ENCODE measurements at regions not wholly inside any gene's neighbourhood (a gene's known extent, or its start where the extent isn't known, plus 50 kb on each side); places are given as distances from the start of the nearest gene placed in this dataset.
"Not testable (repeated sequence)": the region's sequence is repeated elsewhere in the genome, so short reads cannot be mapped to it uniquely, and the experiment has no call there.

DNA sequence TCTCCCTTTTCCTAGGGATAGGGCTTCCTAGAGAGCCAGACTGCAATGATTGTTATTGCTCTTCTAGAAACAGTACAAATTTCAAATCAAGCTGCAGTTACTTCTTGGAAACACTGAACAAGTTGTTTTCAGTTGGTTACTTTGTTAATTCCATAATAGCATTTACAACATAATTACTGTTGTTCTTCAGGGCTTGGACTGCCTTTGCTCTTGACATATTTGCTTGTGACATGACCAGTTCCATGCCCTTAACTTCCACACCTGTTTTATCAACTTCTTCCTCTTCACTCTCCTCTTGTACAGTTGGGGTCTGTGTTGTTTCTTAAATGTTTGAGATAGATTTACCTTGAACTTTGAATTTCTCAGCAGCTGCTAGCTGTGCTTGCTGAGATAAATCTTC, 104.4 kb downstream of the SEC23IP start:
- DNase-seq: no peak

DNA sequence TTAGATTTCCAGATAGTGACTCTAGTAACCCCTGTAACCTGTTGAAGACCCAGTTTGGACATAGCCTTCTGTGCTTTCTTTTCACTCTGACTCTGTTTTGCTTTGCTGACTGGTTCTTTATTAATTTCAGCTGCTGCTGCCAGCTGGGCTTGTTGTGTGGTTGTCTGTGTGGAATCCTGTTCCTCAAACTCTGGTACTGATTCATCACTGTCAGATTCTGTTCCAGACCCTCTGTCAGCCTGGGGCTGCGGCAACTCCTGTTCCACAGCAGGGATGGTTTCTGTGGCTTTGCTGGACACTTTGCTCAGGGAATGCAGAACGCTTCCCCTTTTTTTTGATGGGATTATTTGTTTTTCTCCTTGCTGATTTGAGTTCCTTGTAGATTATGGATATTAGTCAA, 104.9 kb downstream of the SEC23IP start:
- no peak for DNase-seq

DNA sequence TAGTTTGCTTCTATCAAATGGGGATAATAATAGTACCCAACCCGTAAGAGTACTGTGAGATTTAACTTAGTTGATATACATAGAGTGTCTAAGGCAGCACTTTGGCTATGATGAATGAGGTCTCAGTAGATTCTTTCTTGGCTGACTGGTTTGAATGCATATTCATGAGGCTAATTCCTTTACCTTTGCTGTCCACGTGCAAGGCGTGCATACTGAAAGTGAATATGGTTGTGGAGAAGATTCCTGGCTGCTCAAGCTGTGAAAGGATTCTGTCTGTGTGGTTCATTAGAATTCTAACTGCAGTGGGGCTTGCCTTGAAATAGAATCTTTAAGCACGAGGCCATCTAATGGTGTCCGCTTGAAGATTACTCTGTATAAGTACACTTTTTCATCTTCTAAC, 110.3 kb downstream of the SEC23IP start:
- no peak for DNase-seq

DNA sequence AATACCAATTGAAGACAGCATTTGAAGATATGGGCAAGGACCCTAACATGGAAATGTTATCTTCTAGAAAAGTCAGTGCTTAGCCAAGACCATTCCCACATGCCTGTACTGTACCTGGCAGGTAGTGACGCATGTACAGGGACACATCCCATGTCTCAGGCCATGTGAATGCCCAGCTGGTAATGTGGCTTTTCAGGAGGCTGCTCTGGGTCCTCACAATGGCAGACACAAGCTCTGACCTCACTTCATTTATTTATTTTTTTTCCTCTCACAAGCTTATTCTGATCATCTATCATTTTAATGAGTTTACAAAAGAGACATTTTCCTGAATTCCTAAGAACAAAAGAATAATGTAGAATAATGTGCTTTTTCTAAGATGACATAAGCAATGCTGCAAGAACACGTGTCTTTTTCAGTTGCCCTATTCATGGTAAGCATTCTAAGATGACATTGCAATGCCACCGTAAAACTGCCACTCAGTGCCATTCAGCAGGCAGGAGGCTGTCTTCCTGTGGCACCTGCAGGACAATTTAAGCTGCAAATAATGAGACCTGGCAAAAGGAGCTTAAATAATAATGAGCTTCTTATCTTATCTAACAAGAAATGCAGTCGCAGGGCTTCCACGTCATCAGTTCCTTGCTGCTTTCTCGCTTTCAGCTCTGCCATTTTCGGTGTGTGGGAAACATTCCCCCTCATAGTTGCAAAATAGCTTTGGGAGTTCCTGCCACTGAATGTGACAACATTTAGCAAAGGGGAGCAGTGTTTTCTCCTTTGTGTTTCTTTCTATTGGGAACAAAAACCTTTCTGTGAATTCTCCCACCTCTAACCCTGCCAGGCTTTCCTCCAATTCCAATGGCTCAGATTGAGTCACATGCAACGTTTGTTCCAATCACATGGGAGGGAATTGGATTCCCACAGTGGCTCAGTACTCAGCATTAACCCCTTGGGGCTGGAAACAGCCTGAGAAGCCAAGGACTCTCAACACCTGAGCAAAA, 113.0 kb downstream of the SEC23IP start:
- DNase-seq: no peak

DNA sequence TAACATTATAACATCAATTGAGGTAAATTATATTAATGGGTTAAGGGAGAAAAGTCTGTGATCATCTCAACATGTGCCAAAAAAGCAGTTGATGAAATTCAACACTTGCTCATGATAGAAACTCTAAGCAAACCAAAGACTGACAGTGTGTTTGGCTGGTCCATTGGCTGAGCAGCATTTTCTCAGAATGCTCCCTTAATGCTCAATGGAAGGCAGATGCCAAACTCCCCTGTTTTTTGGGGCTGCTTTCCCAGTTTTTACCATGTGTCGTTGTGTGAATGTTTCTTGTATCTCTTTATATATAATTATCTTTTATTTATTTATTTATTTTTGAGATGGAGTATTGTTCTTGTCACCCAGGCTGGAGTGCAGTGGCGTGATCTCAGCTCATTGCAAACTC, 114.7 kb downstream of the SEC23IP start:
- DNase-seq: no peak

DNA sequence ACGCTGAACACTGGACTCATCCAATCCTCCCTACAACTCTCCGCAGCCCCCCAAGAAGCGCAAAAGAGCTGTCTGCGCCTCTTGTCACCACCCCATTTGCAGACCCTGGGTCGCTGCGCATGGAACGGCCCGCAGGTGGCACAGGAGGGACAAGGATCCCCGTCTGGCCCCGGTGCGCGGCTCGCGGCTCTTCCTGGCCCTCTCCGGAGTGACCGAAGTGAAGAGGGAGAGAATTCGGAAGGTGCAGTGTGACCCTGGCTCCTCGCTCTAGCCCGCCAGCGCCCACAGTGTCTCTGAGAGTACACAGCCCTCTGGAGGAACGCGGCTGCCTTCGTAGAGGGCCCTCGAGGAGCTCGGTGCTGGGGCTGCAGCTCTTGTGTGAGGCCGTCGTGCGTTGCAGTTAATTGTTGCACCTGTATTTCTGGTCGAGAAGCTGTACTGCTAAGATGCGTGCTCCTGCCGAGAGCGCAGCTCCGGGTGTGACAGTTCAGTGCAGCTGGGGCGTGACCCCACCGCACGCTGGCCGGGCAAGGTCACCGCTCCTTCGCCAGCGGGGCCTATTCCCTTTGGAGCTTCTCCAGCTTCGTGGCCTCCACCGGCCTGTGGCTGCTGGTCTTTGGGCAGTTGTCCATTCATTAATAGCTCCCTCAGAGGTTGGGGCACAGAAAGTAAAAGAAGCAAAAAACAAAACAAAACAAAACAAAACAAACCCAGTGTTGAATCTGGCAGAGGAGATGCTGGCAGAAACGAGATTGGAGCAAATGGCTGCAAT, 119.0 kb downstream of the SEC23IP start:
- no peak for DNase-seq

DNA sequence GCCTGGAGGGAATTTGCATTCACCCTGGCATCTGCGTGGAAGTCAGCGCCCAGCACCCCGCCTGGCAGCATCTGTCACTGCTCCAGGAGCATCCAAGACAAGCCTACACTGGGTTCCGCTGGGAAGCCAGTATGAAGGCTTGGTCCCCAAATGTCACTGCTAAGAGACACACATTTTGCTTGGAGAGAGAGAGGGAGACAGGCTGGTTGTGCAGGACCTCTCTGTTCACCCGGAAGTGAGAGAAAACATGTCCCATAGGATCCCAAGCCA, 119.5 kb downstream of the SEC23IP start:
- no peak for DNase-seq

DNA sequence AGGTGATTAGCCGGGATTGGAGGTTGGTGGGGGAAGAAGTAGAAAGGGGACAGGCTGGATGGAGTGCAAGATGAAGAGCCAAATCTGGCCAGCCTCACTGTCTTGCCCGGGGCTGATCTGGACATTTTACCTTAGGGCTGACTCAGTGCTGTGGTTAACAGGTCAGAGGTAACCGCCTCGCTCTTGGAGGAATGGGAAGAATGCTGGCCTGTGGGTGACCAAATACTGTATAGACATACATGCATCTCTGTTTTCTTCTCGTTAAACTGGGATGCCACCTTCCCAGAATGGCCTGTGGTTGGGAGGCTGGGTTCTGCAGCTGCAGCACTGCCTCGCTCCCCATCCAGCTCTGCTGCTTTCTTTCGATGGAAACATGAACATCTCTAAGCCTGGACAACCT, 120.0 kb downstream of the SEC23IP start:
- no peak for DNase-seq

DNA sequence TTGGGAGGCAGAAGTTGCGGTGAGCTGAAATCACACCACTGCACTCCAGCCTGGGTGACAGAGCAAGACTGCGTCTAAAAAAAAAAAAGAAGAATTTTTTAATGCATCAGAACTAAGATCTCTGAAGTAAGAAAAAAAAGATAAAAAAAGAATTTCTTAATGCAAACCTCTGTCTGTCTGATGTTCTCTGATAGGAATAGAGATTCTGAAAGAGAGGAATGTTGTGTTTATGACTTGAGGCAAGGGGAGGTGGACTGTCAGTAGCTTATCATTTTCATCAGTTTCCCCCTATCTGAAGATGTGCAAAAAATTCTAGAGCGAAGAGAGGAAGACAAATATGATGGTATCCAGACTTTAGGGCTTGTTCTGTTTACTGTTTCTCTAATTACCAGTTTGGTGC, 121.5 kb downstream of the SEC23IP start:
- DNase-seq: no peak

DNA sequence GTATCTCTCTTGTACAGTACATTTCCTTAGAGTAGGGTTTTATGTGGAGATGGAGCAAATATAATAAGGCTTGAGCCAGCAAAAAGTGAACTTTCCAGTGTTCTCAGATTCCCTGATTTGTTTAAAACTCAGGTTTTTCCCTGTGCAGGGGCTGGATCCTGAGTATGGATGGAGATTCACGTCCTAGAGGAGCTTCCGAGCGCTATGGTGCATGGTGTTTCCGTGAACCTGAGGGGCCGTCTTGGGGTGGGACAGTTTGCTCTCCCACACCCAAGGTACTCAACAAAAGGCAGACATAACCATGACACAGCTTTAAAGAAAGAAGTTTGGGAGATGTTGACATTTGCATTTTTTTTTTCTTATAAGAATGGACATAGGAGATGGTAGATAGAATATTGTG, 122.5 kb downstream of the SEC23IP start:
- no peak for DNase-seq

DNA sequence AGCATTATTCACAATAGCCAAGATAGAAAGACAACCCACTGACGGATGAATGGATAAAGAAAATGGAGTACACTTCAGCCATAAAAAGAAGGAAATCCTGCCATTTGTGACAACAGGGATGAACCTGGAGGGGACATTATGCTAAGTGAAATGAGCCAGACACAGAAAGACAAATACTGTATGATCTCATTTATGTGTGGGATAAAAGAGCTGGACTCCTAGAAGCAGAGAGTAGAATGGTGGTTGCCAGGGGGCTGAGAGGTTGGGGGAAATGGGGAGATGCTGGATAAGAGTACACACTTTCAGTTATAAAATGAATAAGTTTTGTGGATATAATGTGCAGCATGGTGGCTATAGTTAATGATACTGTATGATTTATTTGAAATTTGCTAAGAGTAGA, 124.4 kb downstream of the SEC23IP start:
- DNase-seq: no peak

DNA sequence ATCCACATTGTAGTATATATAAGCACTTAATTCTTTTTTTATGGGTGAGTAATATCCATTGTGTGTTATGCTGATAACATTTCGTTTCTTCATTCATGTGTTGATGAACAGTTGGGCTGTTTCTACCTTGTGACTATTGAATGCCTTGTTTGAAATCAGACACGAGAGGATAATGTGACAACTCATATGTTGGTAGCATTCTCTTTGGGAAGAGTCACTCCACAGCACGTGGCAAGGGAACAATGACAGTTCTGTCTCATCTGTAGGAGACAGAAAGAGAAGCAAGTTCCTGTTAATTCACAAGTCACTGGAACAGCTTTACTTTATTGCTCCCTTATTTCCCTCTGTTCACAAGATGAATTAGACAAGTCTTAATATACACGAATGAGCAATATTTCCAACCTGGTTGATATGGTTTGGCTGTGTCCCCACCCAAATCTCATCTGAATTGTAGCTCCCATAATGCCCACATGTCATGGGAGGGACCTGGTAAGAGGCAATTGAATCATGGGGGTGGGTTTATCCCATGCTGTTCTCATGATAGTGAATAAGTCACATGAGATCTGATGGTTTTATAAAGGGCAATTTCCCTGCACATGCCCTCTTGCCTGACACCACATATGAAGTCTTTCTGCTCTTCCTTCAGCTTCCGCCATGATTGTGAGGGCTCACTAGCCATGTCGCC, 125.3 kb downstream of the SEC23IP start:
- no peak for DNase-seq

DNA sequence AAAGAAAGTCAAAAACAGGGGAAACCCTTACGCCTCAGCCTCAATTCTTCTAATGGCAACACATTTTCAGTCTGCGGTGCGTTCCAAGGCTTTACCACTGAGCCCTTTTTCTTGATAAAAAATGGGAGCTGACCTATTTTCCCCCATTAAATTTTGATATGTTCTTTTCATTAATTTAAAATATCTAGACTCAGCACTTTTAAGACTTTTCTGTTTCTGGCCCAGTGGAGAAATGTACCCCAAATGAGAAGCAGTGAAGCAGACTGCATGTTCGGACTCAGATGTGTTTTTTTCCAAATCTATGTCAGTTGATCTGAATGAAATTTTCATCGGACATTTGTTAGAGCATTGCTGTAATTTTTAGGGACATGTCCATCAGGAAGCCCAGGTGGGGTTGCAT, 126.2 kb downstream of the SEC23IP start:
- no peak for DNase-seq

DNA sequence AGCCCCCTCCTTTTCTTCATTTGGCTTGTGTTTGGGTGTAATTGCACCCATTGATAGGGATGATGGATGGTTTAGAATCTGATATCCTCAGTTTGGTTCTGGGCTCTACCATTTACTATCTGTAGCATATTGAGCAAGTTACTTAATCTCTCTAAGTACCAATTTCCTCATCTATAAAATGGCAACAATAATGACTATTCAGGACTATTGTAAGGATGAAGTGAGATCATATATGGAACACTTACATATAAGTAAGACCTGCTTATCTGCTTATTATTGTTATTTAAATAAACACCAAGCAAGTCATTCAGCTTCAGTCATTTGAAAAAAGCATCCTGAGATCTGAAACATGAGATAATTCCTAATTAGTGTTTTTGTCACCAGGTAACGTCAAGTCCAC, 127.0 kb downstream of the SEC23IP start:
- DNase-seq: no peak

DNA sequence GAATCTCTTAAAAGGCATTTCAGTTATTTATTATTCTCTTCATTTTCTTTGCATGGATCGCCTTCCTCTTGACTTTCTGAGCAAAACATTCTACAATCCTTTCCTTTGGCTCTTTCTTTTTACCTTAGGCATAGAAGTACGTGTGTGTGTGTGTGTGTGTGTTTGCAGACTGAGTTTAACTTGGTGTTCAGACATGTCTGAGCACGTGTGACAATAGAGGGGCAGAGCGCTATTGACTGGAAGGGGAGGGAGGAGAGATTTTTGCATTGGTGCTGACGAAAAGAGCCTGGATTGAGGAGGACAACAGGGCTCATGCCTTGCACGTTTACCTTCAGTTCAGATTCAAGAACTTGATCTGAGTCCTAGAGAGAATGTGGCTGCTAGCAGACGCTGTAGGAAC, 129.8 kb downstream of the SEC23IP start:
- DNase-seq: no peak

DNA sequence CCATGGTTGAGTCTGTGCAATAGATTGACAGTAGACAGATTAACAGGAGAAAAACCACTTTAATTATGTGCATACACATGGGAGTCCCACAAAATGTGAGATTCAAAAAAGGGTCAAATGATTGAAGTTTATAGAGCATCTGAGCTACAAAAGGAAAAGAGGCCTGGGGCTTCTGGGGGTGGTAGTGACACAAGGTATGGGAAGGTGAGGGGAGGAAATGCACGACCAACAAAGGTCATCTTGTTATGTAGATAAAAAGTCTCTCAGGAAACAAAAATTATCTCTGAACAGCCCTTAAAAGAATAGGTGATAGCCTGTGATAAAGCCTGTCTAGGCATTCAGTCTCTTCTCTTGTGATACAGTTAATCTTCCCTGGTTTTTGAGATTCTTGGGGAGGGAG, 141.7 kb downstream of the SEC23IP start:
- DNase-seq: no peak

DNA sequence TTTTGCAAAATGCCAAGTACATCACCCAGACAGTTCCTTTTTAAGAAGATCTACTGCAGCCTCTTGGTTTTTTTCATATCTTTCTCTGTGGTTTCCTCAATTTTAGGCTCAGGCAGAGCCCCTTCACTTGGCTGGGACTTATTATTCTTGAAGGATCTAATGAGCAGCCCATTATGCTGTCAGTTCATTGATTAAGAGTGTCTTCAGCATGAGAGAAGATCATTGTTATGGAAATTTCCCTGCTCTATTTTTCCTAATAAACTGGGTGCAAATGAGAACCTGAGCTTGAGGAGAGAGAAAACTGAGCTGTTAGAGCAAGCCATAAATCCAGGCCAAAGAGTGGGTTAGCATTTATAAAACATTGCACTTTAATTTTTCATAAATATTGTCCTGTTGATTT, 146.5 kb downstream of the SEC23IP start:
- no peak for DNase-seq

DNA sequence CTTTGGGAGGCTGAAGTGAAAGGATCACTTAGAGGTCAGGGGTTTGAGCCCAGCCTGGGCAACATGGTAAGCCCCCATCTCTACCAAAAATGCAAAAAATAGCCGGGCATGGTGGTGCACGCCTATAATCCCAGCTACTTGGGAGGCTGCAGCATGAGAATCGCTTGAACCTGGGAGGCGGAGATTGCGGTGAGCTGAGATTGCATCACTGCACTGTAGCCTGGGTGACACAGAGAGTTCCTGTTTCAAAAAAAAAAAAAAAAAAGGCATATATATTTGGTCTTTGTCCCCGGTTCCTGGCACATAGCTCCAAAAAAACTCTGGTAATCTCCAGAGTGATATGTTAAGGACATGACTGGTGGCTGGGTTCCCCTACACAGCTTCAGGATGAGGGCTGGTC, 147.3 kb downstream of the SEC23IP start:
- no peak for DNase-seq

DNA sequence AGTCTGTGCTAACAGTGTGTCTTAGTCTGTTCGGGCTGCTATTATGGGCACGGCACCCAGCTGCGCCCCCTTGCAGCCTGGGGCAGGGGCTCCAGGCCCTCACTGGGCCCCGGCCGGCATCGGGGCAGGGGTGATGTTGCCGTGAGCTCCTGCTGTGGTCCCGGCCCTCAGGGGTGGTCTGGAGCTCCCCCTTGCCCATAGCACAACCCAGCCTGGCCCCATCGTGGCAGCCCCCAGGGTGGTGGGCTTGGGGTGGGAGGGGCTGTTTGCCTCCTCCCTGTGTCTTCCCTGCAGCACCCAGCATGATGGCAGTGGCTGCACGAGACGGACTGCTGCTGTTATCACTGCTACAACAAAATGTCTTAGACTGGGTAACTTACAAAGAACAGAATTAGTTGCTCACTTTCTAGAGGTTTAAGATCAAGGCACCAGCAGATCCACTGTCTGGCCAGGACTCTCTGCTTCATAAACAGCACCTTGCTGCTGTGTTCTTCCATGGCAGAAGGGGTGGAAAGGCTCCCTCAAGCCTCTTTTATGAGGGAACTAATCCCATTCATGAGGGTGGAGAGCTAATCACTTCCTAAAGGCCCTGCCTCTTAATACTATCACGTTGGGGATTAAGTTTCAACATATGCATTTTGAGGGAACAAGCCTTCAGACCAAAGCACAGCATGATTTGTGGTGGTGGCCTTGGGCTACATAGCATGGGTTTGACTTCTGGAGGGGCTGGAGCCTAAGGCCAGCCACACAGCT, 149.5 kb downstream of the SEC23IP start:
- DNase-seq: no peak

DNA sequence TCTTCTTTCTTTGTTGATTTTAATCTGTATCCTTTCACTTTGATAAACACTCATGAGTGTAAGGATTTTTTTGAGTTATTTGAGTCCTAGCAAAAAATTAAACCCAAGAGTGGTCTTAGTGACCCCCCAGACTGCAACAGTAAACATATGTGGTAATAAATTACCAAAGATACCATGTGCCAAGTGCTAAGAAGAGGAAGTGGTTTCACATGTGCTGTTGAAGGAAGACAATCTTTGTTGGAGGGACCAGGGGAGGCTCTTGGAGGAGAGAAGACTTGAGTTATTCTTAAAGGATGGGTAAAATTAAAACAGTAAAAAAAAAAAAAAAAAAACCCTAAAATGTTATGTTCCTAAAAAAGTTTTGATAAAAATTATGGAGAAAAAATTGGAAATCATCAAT, 150.2 kb downstream of the SEC23IP start:
- no peak for DNase-seq

DNA sequence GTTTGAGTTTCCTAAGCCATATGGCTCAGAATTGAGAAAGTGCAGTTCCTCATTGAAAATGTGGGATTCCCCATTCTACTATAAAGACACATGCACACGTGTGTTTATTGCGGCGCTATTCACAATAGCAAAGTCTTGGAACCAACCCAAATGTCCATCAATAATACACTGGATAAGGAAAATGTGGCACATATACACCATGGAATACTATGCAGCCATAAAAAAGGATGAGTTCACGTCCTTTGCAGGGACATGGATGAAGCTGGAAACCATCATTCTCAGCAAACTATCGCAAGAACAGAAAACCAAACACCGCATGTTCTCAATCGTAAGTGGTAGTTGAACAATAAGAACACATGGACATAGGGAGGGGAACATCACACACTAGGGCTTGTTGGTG, 154.8 kb downstream of the SEC23IP start:
- not testable (repeated sequence) for DNase-seq

DNA sequence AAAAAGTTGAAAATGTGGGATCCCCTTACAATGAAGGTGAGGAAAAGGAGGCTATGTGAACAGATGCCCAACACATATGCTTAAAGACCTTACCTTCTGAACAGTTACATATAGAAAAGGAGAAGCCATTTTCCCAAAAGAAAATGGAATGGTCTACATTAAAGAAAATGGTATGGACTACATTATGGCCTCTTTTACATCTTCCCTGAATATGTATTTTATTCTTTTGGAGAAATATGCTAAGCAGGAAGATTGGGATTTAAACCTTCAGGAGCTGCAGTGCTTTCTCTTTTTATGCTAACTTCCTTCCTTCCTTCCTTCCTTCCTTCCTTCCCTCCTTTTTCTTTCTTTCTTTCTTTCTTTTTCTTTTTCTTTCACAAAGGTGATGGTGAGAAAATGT, 155.4 kb downstream of the SEC23IP start:
- no peak for DNase-seq

DNA sequence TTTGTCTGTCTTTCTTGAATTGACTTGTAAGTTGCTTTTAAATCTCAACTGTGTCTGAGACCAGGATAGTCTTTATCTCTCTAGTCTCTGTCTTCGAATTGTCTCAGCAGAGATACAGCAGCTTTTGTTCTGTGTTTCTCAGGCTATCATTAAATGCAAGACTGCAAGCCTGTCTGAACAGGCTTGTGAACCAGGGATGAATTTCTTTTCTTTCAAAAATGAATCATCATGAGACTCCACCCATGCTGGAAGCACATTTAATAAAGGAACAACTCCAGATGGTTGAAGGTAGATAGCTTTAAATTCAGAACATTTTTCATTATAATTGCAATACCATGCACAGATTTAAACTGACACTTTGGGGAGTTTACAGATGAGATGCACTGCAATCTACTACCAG, 155.9 kb downstream of the SEC23IP start:
- no peak for DNase-seq

Data from activated effector memory CD4-positive, alpha-beta T cell treated with Interleukin-2 at 50 U/mL for 16 hours (primary cell).